Hepatocyte (in vitro differentiated cells): ENCODE measurements at regions not wholly inside any gene's neighbourhood (a gene's known extent, or its start where the extent isn't known, plus 50 kb on each side); places are given as distances from the start of the nearest gene placed in this dataset.
A peak's percentile ranks its signal among the peaks of the same experiment; 100 is the strongest.

Experiments
- DNase-seq: peaks from one replicate; pipeline ENCODE4 v3.0.0-alpha.2; 2016; ENCODE audit warnings: low spot score
- H2AFZ ChIP-seq: fragments of 200-600 bp; sonication (generic); 2 replicates; pipeline ENCODE4 v1.6.0; 2016; ENCODE audit warnings: antibody characterized with exemption, mild to moderate bottlenecking
- H3K27ac ChIP-seq: fragments of 200-600 bp; sonication (generic); 2 replicates; pipeline ENCODE4 v1.5.1; 2016; ENCODE audit warnings: mild to moderate bottlenecking
- H3K27me3 ChIP-seq: fragments of 200-600 bp; sonication (generic); 2 replicates; pipeline ENCODE4 v1.6.1; 2016
- H3K36me3 ChIP-seq: fragments of 200-600 bp; sonication (generic); replicated peaks from 2 replicates; pipeline ENCODE4 v1.5.1; 2016; ENCODE audit warnings: low read depth; ENCODE audit not compliant: insufficient read depth
- H3K4me1 ChIP-seq: fragments of 200-600 bp; sonication (generic); 2 replicates; pipeline ENCODE4 v1.5.1; 2016; ENCODE audit warnings: mild to moderate bottlenecking, moderate library complexity; ENCODE audit not compliant: insufficient read depth
- H3K4me2 ChIP-seq: fragments of 200-600 bp; sonication (generic); 2 replicates; pipeline ENCODE4 v1.6.0; 2016
- H3K4me3 ChIP-seq: fragments of 200-600 bp; sonication (generic); 2 replicates; pipeline ENCODE4 v1.5.1; 2016; ENCODE audit warnings: mild to moderate bottlenecking
- H3K79me2 ChIP-seq: fragments of 200-600 bp; sonication (generic); 2 replicates; pipeline ENCODE4 v1.6.0; 2017; ENCODE audit warnings: mild to moderate bottlenecking
- H3K9me2 ChIP-seq: fragments of 200-600 bp; sonication (generic); replicated peaks from 2 replicates; pipeline ENCODE4 v1.6.0; 2017; ENCODE audit warnings: mild to moderate bottlenecking; ENCODE audit not compliant: insufficient read depth
- H3K9me3 ChIP-seq: fragments of 200-600 bp; sonication (generic); 2 replicates; pipeline ENCODE4 v1.5.1; 2016; ENCODE audit warnings: low read depth, mild to moderate bottlenecking
- H4K20me1 ChIP-seq: fragments of 200-600 bp; sonication (generic); 2 replicates; pipeline ENCODE4 v1.6.0; 2016; ENCODE audit warnings: mild to moderate bottlenecking; ENCODE audit not compliant: insufficient read depth, poor library complexity, severe bottlenecking
- EZH2 ChIP-seq: fragments of 200-600 bp; sonication (generic); IDR thresholded peaks from 2 replicates; pipeline ENCODE4 v1.6.1; 2016; ENCODE audit warnings: antibody characterized with exemption, mild to moderate bottlenecking, borderline replicate concordance
- EZH2phosphoT487 ChIP-seq: fragments of 200-600 bp; sonication (generic); IDR thresholded peaks from one replicate; pipeline ENCODE4 v1.6.1; 2018; ENCODE audit warnings: antibody characterized with exemption, mild to moderate bottlenecking, low read depth, moderate library complexity; ENCODE audit not compliant: unreplicated experiment, severe bottlenecking
- WGBS: methylation state at CpG from one replicate; pipeline ENCODE4 v1.1.6; 2016; ENCODE audit warnings: low lambda C conversion rate; ENCODE audit errors: missing lambda C conversion rate; 5-methylcytosine and 5-hydroxymethylcytosine counted together
- TF ChIP-seq, protein P1 (sequence below): fragments of 200-600 bp; sonication (generic); IDR thresholded peaks from 2 replicates; pipeline ENCODE4 v1.5.1; 2016; ENCODE audit warnings: antibody characterized with exemption, mild to moderate bottlenecking; ENCODE audit not compliant: poor library complexity

DNA sequence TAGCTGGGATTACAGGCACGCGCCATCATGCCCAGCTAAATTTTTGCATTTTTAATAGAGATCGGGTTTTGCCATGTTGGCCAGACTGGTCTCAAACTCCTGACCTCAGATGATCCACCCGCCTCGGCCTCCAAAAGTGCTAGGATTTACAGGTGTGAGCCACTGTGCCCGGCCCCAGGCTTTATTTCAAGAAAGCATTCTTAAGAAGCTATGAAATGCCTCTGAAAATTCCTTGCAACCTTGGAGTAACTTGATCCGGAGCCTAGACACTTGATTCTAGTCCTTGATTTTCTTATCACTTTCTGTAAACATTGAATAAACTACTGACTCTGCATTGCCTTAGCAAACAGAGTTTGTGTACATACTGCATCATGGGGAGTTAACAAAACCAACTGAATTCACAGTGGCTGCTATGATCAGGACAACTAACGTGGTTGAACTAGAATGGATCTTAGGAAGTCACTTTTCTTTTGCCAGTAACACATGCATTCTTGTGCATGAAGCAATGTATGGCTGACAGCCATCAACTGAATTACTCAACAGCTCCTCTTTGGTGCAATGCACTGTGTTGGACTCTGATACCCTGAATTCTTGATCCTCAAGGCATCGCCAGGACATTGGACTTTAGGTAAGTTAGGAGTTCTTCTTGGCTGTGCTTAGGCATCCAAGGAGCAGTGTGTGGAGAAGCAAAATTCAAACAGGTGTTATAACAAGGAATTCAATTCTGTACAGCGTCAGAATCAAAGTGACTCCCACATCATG lies 102.8 kb upstream of the TMEM170B start:
- Histone ChIP-seq H3K4me3 (no peak overlapping the region), H3K27ac (peak overlapping the region; percentile 73), H2AFZ (no peak overlapping the region), H3K4me1 (peaks cover 23% of the 10 kb centered on the region), H4K20me1 (no peaks in the 10 kb centered on the region), H3K36me3 (no peaks in the 10 kb centered on the region), H3K79me2 (no peaks in the 10 kb centered on the region), H3K9me3 (no peaks in the 10 kb centered on the region), H3K9me2 (no peaks in the 10 kb centered on the region), H3K4me2 (peak overlapping the region; percentile 47), H3K27me3 (no peaks in the 10 kb centered on the region)
- TF ChIP-seq EZH2 = no peak
- TF ChIP-seq, protein P1, sequence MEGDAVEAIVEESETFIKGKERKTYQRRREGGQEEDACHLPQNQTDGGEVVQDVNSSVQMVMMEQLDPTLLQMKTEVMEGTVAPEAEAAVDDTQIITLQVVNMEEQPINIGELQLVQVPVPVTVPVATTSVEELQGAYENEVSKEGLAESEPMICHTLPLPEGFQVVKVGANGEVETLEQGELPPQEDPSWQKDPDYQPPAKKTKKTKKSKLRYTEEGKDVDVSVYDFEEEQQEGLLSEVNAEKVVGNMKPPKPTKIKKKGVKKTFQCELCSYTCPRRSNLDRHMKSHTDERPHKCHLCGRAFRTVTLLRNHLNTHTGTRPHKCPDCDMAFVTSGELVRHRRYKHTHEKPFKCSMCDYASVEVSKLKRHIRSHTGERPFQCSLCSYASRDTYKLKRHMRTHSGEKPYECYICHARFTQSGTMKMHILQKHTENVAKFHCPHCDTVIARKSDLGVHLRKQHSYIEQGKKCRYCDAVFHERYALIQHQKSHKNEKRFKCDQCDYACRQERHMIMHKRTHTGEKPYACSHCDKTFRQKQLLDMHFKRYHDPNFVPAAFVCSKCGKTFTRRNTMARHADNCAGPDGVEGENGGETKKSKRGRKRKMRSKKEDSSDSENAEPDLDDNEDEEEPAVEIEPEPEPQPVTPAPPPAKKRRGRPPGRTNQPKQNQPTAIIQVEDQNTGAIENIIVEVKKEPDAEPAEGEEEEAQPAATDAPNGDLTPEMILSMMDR = no peak
- TF ChIP-seq EZH2phosphoT487 = no peak
- peak; percentile 68 for DNase-seq
- WGBS = 42% methylated on average over 10 of the region's 10 CpGs

DNA sequence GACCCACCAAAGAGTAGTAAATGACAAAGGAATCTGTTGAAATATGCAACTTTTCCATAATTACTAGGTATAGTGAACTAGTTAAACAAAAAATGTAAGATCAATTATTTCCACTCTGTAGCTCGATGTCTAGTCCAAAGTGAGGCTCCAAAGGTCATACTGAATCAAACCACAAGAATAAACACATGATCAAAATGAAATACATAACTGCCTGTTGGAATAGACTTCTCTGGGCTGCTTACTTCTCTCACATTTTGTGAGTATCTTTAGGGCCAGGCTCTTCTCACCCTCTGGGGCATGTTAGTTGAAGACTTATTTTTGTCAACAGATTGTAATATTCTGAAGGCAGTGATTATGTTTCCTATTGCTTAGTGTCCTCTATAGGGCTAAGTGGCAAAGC lies 103.7 kb upstream of the TMEM170B start:
- H3K9me3 ChIP-seq = no peaks in the 10 kb centered on the region
- WGBS = 41% methylated on average over 1 of the region's 1 CpG
- H2AFZ ChIP-seq = no peak overlapping the region
- DNase-seq = no peak
- peaks cover 30% of the 10 kb centered on the region for H3K4me1 ChIP-seq
- H3K9me2 ChIP-seq = no peaks in the 10 kb centered on the region
- TF ChIP-seq EZH2 = no peak
- no peak for TF ChIP-seq EZH2phosphoT487
- TF ChIP-seq, protein P1 = no peak
- H3K4me2 ChIP-seq = peak overlapping the region; percentile 47
- no peaks in the 10 kb centered on the region for H3K27me3 ChIP-seq
- no peak overlapping the region for H3K4me3 ChIP-seq
- H3K27ac ChIP-seq = peak overlapping the region; percentile 69
- H3K79me2 ChIP-seq = no peaks in the 10 kb centered on the region
- no peaks in the 10 kb centered on the region for H3K36me3 ChIP-seq
- H4K20me1 ChIP-seq = no peaks in the 10 kb centered on the region

DNA sequence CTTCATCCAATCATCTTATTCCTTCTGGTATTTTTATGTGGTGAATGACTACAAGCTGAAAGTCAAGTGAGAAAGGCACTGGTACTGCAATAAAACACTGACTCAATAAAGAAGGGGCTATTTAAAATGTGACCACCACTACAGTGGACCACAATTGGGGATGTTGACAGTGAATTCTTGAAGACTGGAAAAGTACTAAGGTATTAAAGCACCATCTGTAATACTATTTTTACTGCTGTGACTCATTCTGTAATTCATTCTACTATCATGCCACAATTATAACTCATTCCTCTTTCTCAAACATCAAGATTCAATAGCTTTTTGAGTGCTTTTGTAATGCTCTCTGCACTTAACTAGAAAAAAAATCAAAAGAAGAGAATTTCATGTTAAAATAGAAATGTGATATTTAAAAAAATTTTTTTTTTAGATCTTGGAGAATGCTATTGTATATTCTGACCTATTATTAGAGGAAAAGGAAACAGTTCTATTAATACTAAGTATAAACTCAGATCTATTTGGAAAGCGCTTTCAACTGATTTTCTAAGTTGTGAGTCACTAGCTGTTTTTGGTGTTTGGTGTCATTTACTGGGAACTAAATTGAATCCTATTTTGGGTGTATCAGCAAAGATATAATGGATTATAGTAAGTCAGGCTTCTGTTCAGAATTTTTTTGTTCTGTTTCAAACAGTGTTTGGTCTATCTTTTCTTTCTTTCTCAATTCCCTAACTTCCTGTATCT lies 104.7 kb upstream of the TMEM170B start:
- H4K20me1 ChIP-seq = no peaks in the 10 kb centered on the region
- no peaks in the 10 kb centered on the region for H3K36me3 ChIP-seq
- H3K9me3 ChIP-seq = no peaks in the 10 kb centered on the region
- H3K79me2 ChIP-seq = no peaks in the 10 kb centered on the region
- no peak overlapping the region for H3K4me2 ChIP-seq
- peaks cover 39% of the 10 kb centered on the region for H3K4me1 ChIP-seq
- H3K9me2 ChIP-seq = no peaks in the 10 kb centered on the region
- no peaks in the 10 kb centered on the region for H3K27me3 ChIP-seq
- DNase-seq = no peak
- TF ChIP-seq EZH2phosphoT487 (no peak), EZH2 (no peak)
- TF ChIP-seq, protein P1 = no peak
- H3K4me3 ChIP-seq = no peak overlapping the region
- peak overlapping the region; percentile 69 for H3K27ac ChIP-seq
- WGBS = 87% methylated on average over 1 of the region's 1 CpG
- no peak overlapping the region for H2AFZ ChIP-seq
